ENCODE measurements at regions not wholly inside any gene's neighbourhood (a gene's known extent, or its start where the extent isn't known, plus 50 kb on each side); places are given as distances from the start of the nearest gene placed in this dataset.

DNA sequence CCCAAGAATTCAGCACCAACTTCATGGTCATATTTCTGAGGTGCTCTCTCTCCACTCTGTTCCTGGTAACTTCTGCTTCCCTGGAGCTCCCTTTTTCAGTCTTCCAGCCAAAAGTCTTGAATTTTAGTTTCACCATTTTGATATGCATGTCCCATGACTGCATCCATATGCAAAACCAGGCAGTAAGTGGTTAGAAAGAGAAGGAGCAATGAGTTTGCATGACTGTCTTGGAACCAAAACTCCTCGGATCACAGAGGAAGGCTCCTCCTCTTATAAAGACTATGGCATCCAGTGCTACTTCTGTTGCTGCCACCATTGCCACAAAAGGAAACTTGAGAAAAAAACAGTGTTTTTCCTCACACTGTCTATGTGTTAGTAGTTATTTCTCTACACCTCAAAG is 269.1 kb upstream of the GLI3 start:
- Histone ChIP-seq H3K9me3 (ENCODE audit: low read length) (no peaks in the 10 kb centered on the region), H3K9ac (ENCODE audit: low read length) (no peak overlapping the region), H3K27ac (ENCODE audit: low read depth, low read length) (no peak overlapping the region), H3K27me3 (ENCODE audit: control insufficient read depth in 1 of 2, insufficient read depth in 2 of 2, low read length in 2 of 2) (no peaks in the 10 kb centered on the region), H3K4me1 (ENCODE audit: insufficient read depth, low read length) (no peaks in the 10 kb centered on the region), H3K36me3 (ENCODE audit: insufficient read depth, low read length) (no peaks in the 10 kb centered on the region), H3K4me3 (ENCODE audit: low read depth in 1 of 2, low read length in 2 of 2) (no peak overlapping the region)

DNA sequence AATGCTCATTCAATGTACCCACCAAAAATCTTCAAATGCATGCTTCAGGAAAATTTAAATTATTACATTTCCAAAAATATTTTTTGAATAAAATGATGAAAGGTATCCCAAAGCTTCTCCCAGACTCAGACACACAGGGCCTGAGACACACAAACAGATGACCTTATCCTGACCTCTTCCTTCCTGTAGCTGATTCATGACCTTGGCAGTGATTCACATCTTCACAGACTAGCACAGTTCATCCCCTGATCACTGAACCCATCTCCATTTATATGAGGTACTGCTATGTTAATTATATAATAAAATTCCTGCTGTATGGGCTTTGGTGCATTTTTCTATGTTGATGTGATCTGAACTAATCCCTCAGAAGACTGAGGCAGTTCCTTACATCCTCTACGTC is 265.0 kb upstream of the GLI3 start:
- no peaks in the 10 kb centered on the region for H3K9me3 ChIP-seq (ENCODE audit: low read length)
- H3K4me1 ChIP-seq (ENCODE audit: insufficient read depth, low read length): no peaks in the 10 kb centered on the region
- H3K9ac ChIP-seq (ENCODE audit: low read length): no peak overlapping the region
- H3K27me3 ChIP-seq (ENCODE audit: control insufficient read depth in 1 of 2, insufficient read depth in 2 of 2, low read length in 2 of 2): no peaks in the 10 kb centered on the region
- H3K27ac ChIP-seq (ENCODE audit: low read depth, low read length): no peak overlapping the region
- H3K36me3 ChIP-seq (ENCODE audit: insufficient read depth, low read length): no peaks in the 10 kb centered on the region
- H3K4me3 ChIP-seq (ENCODE audit: low read depth in 1 of 2, low read length in 2 of 2): no peak overlapping the region

DNA sequence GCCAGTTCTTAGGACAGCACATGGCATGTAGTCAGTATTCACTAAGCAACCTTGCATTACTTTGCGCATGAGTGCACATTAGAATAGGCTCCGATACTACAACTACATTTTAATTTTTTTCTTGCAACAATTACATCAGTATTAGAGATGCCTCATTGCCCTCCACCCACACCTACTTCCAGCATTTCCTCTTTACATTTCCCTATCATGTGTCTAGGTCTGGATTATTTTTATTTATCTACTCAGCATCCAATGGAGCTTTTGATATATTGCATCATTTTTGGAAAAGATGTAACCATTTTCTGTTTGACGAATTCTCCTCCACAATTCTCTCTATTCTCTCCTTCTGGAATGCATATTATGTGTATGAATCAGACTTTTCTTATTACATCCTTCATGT is 258.2 kb upstream of the GLI3 start:
- Histone ChIP-seq H3K4me3 (ENCODE audit: low read depth in 1 of 2, low read length in 2 of 2) (no peak overlapping the region), H3K4me1 (ENCODE audit: insufficient read depth, low read length) (peaks cover 39% of the 10 kb centered on the region), H3K27ac (ENCODE audit: low read depth, low read length) (peak overlapping the region; percentile 98), H3K9ac (ENCODE audit: low read length) (no peak overlapping the region), H3K27me3 (ENCODE audit: control insufficient read depth in 1 of 2, insufficient read depth in 2 of 2, low read length in 2 of 2) (no peaks in the 10 kb centered on the region), H3K36me3 (ENCODE audit: insufficient read depth, low read length) (no peaks in the 10 kb centered on the region), H3K9me3 (ENCODE audit: low read length) (no peaks in the 10 kb centered on the region)

DNA sequence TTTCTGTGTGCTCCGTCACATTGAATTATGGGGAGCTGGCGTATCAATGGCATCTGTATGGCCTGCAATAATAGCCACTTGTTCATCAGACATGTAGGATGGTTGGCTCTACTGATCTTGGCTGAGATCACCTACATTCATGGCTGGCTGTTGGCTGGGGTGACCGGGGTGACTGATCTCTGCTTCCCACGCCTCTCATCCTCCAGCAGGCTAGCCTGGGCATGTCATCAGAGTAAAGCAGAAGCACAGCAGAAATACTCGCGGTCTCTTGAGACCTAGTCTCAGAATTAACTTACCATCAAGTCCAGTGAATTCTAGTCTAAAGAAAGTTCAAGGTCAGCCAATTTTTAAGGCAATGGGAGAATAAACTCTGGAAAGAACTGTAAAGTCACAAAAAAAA is 257.7 kb upstream of the GLI3 start:
- H3K9me3 ChIP-seq (ENCODE audit: low read length): no peaks in the 10 kb centered on the region
- peaks cover 42% of the 10 kb centered on the region for H3K4me1 ChIP-seq (ENCODE audit: insufficient read depth, low read length)
- no peaks in the 10 kb centered on the region for H3K27me3 ChIP-seq (ENCODE audit: control insufficient read depth in 1 of 2, insufficient read depth in 2 of 2, low read length in 2 of 2)
- no peaks in the 10 kb centered on the region for H3K36me3 ChIP-seq (ENCODE audit: insufficient read depth, low read length)
- peak overlapping the region in 1 of 2 donors; percentile 6 for H3K4me3 ChIP-seq (ENCODE audit: low read depth in 1 of 2, low read length in 2 of 2)
- peak overlapping the region; percentile 98 for H3K27ac ChIP-seq (ENCODE audit: low read depth, low read length)
- H3K9ac ChIP-seq (ENCODE audit: low read length): no peak overlapping the region

DNA sequence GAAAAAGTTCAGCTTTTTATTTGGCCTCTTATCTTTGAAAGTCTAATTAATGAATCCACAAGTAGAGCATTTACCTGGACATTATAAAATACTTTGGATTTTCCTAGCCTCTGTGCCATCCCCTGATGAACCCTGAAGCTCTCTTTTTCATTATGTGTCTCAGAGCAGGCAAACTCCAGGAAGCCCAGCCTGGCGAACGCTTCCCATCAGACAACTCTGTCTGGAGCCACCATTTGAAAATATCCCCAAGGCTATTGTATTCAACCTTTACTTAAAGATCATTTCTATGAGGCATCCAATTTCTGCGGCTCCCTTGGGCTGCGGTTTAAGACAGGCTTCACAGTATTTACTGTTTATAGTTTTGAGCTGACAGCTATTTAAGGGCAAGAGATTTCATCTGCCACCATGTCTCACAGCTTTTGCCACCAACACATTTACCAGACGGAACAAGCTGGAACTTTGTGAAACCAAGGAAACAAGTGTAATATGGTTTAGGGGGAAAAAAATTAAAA is 257.2 kb upstream of the GLI3 start:
- H3K9me3 ChIP-seq (ENCODE audit: low read length): no peaks in the 10 kb centered on the region
- H3K4me3 ChIP-seq (ENCODE audit: low read depth in 1 of 2, low read length in 2 of 2): peak overlapping the region in 1 of 2 donors; percentile 65
- peak overlapping the region; percentile 22 for H3K9ac ChIP-seq (ENCODE audit: low read length)
- no peaks in the 10 kb centered on the region for H3K36me3 ChIP-seq (ENCODE audit: insufficient read depth, low read length)
- H3K4me1 ChIP-seq (ENCODE audit: insufficient read depth, low read length): peaks cover 42% of the 10 kb centered on the region
- H3K27me3 ChIP-seq (ENCODE audit: control insufficient read depth in 1 of 2, insufficient read depth in 2 of 2, low read length in 2 of 2): no peaks in the 10 kb centered on the region
- peak overlapping the region; percentile 98 for H3K27ac ChIP-seq (ENCODE audit: low read depth, low read length)

DNA sequence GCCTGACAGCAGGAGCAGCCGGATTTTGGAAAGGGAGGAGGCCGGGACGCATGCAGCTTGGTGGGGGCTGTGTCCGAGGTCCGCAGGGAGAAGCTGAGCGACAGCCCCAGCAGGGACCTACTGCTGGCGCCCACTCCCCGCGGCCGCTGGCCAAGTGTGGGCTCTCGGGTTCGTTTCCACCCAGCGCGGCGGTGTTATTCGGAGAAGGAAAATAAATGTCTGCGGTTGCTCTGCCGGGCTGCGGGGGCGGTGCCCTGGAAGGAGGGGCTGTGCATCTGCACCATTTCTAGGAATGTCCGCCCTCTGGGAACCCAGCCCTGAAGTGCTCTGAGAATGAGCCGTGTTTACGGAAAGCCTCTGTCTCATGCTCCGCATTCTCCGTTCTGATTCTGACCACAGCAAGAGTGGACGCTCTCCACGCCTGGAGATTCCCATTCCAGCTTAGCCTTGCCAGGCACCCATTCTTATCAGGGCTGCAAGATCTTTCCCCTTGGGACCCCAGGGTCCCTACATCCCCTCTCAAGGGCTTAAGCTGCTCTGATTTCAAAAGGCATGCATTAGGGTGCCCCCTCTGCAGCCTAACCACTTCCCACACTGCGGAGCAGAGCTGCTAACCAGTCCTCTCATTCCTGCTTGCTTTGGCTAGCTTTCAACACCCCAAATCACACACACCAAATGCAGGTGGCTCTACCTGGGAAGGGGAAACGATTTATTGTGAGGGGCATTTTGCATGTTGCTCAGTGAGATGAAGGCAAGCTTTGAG is 256.6 kb upstream of the GLI3 start:
- Histone ChIP-seq H3K9ac (ENCODE audit: low read length) (peak overlapping the region; percentile 40), H3K36me3 (ENCODE audit: insufficient read depth, low read length) (no peaks in the 10 kb centered on the region), H3K4me3 (ENCODE audit: low read depth in 1 of 2, low read length in 2 of 2) (peak overlapping the region; percentile 55 to 65), H3K27me3 (ENCODE audit: control insufficient read depth in 1 of 2, insufficient read depth in 2 of 2, low read length in 2 of 2) (no peaks in the 10 kb centered on the region), H3K4me1 (ENCODE audit: insufficient read depth, low read length) (peaks cover 46% of the 10 kb centered on the region), H3K9me3 (ENCODE audit: low read length) (no peaks in the 10 kb centered on the region), H3K27ac (ENCODE audit: low read depth, low read length) (peak overlapping the region; percentile 98)

DNA sequence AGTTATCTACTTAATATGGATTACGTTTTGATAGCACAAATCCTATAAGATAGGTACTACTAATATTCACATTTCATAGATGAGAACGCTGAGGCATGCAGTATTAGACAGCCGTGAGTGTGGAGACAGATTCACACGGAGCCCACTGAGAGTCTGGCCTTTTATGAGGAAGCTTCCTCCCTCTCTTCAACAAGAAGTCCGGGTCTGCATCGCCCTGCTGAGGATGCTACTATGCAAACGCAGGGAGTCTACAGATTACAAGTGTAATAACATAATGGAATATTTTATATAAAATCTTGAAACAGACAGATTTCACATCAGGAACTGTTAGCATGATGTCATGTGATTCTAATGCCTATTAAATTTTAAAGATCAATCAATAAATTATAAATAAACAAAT is 255.9 kb upstream of the GLI3 start:
- H3K27ac ChIP-seq (ENCODE audit: low read depth, low read length): peak overlapping the region; percentile 98
- peaks cover 51% of the 10 kb centered on the region for H3K4me1 ChIP-seq (ENCODE audit: insufficient read depth, low read length)
- no peaks in the 10 kb centered on the region for H3K36me3 ChIP-seq (ENCODE audit: insufficient read depth, low read length)
- peak overlapping the region in 1 of 2 donors; percentile 65 for H3K4me3 ChIP-seq (ENCODE audit: low read depth in 1 of 2, low read length in 2 of 2)
- H3K27me3 ChIP-seq (ENCODE audit: control insufficient read depth in 1 of 2, insufficient read depth in 2 of 2, low read length in 2 of 2): no peaks in the 10 kb centered on the region
- H3K9me3 ChIP-seq (ENCODE audit: low read length): no peaks in the 10 kb centered on the region
- peak overlapping the region; percentile 40 for H3K9ac ChIP-seq (ENCODE audit: low read length)

DNA sequence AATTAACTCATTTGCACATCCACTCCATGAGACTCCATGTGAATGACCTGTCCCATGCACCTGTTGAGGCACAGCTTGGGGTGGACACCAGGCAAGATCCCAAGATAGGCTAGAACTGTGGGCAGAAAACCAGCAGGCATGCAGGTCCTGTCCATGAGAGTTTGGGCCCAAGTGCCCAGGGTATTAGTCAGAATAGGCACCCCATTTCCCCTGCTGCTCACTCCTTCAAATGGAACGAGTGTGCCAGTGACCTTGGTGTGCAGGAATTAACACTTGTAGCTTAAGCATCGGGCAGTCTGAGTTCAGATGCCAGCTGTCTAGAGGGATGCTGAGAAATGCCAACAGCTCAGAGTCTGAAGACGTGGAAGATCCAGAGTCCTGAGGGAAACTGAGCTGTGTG is 254.1 kb upstream of the GLI3 start:
- H3K9me3 ChIP-seq (ENCODE audit: low read length): no peaks in the 10 kb centered on the region
- no peaks in the 10 kb centered on the region for H3K36me3 ChIP-seq (ENCODE audit: insufficient read depth, low read length)
- no peak overlapping the region for H3K9ac ChIP-seq (ENCODE audit: low read length)
- H3K27ac ChIP-seq (ENCODE audit: low read depth, low read length): peak overlapping the region; percentile 75
- H3K27me3 ChIP-seq (ENCODE audit: control insufficient read depth in 1 of 2, insufficient read depth in 2 of 2, low read length in 2 of 2): no peaks in the 10 kb centered on the region
- peaks cover 51% of the 10 kb centered on the region for H3K4me1 ChIP-seq (ENCODE audit: insufficient read depth, low read length)
- no peak overlapping the region for H3K4me3 ChIP-seq (ENCODE audit: low read depth in 1 of 2, low read length in 2 of 2)

DNA sequence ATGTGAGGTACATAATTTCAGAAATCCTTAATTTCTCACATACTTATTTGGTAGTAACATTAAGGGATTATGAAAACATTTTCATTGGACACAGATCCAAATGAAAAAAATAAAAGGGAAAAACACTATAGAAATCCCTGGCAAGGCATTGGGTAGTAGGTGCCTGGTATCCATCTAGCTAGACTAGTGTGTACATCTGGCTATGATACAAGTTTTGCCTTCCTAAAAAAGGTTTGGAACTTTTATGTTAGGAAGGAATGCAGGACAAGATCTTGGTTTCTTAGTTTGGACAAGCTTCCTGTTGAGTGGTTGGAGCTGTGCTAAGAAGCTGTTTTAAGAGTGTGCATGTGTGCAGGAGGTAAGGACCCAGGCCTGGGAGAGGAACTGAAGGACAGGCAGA is 252.3 kb upstream of the GLI3 start:
- H3K9ac ChIP-seq (ENCODE audit: low read length): no peak overlapping the region
- no peaks in the 10 kb centered on the region for H3K9me3 ChIP-seq (ENCODE audit: low read length)
- H3K4me1 ChIP-seq (ENCODE audit: insufficient read depth, low read length): peaks cover 54% of the 10 kb centered on the region
- no peaks in the 10 kb centered on the region for H3K27me3 ChIP-seq (ENCODE audit: control insufficient read depth in 1 of 2, insufficient read depth in 2 of 2, low read length in 2 of 2)
- H3K36me3 ChIP-seq (ENCODE audit: insufficient read depth, low read length): no peaks in the 10 kb centered on the region
- peak overlapping the region; percentile 52 for H3K27ac ChIP-seq (ENCODE audit: low read depth, low read length)
- H3K4me3 ChIP-seq (ENCODE audit: low read depth in 1 of 2, low read length in 2 of 2): no peak overlapping the region

DNA sequence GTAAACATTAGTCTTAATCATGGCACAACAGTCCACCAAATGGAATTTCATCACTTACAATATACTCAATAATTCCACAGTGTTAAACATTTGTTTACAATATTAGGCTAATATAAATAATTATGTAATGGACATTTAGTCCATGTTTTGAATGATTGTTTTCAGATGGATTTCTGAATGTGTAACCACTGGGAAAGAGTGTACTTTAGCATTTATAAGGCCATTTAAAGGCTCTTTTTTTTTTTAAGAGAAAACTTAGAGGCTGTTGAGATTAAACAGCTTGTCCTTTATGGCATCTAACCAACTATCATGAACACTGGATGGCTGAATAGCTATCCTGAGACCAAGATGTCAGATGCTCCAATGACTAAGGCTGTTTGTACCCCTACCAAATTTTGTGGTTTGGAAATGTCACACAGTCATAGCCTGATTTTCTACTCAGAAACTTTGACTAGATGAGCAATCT is 248.3 kb upstream of the GLI3 start:
- no peak overlapping the region for H3K4me3 ChIP-seq (ENCODE audit: low read depth in 1 of 2, low read length in 2 of 2)
- H3K27me3 ChIP-seq (ENCODE audit: control insufficient read depth in 1 of 2, insufficient read depth in 2 of 2, low read length in 2 of 2): no peaks in the 10 kb centered on the region
- peak overlapping the region; percentile 12 for H3K27ac ChIP-seq (ENCODE audit: low read depth, low read length)
- H3K36me3 ChIP-seq (ENCODE audit: insufficient read depth, low read length): no peaks in the 10 kb centered on the region
- peaks cover 34% of the 10 kb centered on the region for H3K4me1 ChIP-seq (ENCODE audit: insufficient read depth, low read length)
- H3K9me3 ChIP-seq (ENCODE audit: low read length): no peaks in the 10 kb centered on the region
- no peak overlapping the region for H3K9ac ChIP-seq (ENCODE audit: low read length)

DNA sequence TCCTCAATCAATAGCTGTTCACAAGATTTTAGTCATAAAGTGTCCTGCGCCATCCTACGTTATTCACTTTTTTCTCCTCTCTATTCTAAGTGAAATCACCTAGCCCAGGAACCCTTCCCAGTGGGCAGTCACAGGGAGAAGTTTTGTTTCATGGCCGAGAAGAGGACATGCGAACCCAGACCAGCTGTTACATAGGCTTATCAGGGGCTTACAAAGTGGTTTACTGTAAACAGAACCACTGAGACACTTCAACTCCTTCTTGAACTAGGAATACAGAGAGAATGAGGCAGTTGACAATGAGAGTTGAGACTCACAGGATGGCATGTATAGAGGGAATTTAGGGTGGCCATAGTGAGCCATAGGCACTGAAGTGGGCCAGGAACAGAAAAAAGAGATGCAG is 246.9 kb upstream of the GLI3 start:
- no peak overlapping the region for H3K4me3 ChIP-seq (ENCODE audit: low read depth in 1 of 2, low read length in 2 of 2)
- no peaks in the 10 kb centered on the region for H3K36me3 ChIP-seq (ENCODE audit: insufficient read depth, low read length)
- H3K9me3 ChIP-seq (ENCODE audit: low read length): no peaks in the 10 kb centered on the region
- no peaks in the 10 kb centered on the region for H3K27me3 ChIP-seq (ENCODE audit: control insufficient read depth in 1 of 2, insufficient read depth in 2 of 2, low read length in 2 of 2)
- H3K27ac ChIP-seq (ENCODE audit: low read depth, low read length): peak overlapping the region; percentile 15
- H3K4me1 ChIP-seq (ENCODE audit: insufficient read depth, low read length): peaks cover 43% of the 10 kb centered on the region
- no peak overlapping the region for H3K9ac ChIP-seq (ENCODE audit: low read length)
